Frontal cortex (tissue), 3 donors: ENCODE measurements at regions not wholly inside any gene's neighbourhood (a gene's known extent, or its start where the extent isn't known, plus 50 kb on each side); places are given as distances from the start of the nearest gene placed in this dataset.
"Not testable (repeated sequence)": the region's sequence is repeated elsewhere in the genome, so short reads cannot be mapped to it uniquely, and the experiment has no call there.

Experiments
- DNase-seq, 2 donors: peaks; one replicate each; pipeline ENCODE4 v3.0.0; 2012; ENCODE audit warnings: low spot score in 2 of 2
- FAIRE-seq: peaks from 2 replicates; lab custom pipeline; 2012; peaks lifted over from hg19 to GRCh38; lab: Jason Lieb, UNC
- donor health status: control.
- donor health status: control.
- donor health status: control.

GRCh38 chr17:47066841-47067682 lies 88.0 kb upstream of the RPRML start:
- FAIRE-seq = no peak
- peak; percentile 77 to 86 for DNase-seq

GRCh38 chr17:47066095-47066494 lies 87.0 kb upstream of the RPRML start:
- DNase-seq (no peak), FAIRE-seq (no peak)

GRCh38 chr17:47064684-47065083 lies 85.6 kb upstream of the RPRML start:
- FAIRE-seq (no peak), DNase-seq (no peak)

- DNase-seq = no peak
- FAIRE-seq = no peak
Observed at GRCh38 chr17:47063475-47063874, 84.4 kb upstream of the RPRML start.

GRCh38 chr17:47062851-47063250 lies 83.8 kb upstream of the RPRML start:
- not testable (repeated sequence) for DNase-seq, FAIRE-seq

- FAIRE-seq, DNase-seq: not testable (repeated sequence)
Observed at GRCh38 chr17:47060005-47060404, 81.0 kb upstream of the RPRML start.

- DNase-seq (no peak), FAIRE-seq (no peak)
Observed at GRCh38 chr17:47057830-47058229, 78.8 kb upstream of the RPRML start.

- not testable (repeated sequence) for FAIRE-seq, DNase-seq
Observed at GRCh38 chr17:47057279-47057678, 78.2 kb upstream of the RPRML start.

- not testable (repeated sequence) for DNase-seq, FAIRE-seq
Observed at GRCh38 chr17:47056687-47057086, 77.6 kb upstream of the RPRML start.
